CD14-positive monocyte (primary cell): ENCODE measurements at regions not wholly inside any gene's neighbourhood (a gene's known extent, or its start where the extent isn't known, plus 50 kb on each side); places are given as distances from the start of the nearest gene placed in this dataset.
"Not testable (repeated sequence)": the region's sequence is repeated elsewhere in the genome, so short reads cannot be mapped to it uniquely, and the experiment has no call there.

Source experiments
- DNase-seq, 3 donors: peaks; one replicate each; pipeline ENCODE4 v3.0.0-alpha.2; 2011 to 2022
- H2AFZ ChIP-seq: 2 replicates; pipeline ENCODE4 v1.6.0; 2012; ENCODE audit warnings: mild to moderate bottlenecking, low read depth, low read length, inconsistent platforms; ENCODE audit not compliant: insufficient read depth, poor library complexity, severe bottlenecking
- H3K27ac ChIP-seq, 2 donors: 1 replicate in 1 of 2; 2 replicates in 1 of 2; pipeline ENCODE4 v1.5.1; 2012 to 2013; ENCODE audit warnings: low read length in 2 of 2, control low read depth in 1 of 2, inconsistent platforms in 1 of 2, low read depth in 1 of 2, mild to moderate bottlenecking in 1 of 2
- H3K27me3 ChIP-seq, 2 donors: one replicate each; pipeline versions ENCODE4 v1.6.0 to v1.6.1; 2011 to 2013; ENCODE audit warnings: low read length in 2 of 2; ENCODE audit not compliant: control insufficient read depth in 2 of 2, insufficient read depth in 2 of 2
- H3K36me3 ChIP-seq, 2 donors: replicated peaks in 1 of 2; 1 replicate in 1 of 2; 2 replicates in 1 of 2; pipeline versions ENCODE4 v1.5.1 to v1.6.1; 2012 to 2013; ENCODE audit warnings: low read length in 2 of 2, control low read depth in 1 of 2, inconsistent platforms in 1 of 2, mild to moderate bottlenecking in 1 of 2; ENCODE audit not compliant: insufficient read depth in 2 of 2, control insufficient read depth in 1 of 2
- H3K4me1 ChIP-seq, 2 donors: 1 replicate in 1 of 2; 2 replicates in 1 of 2; pipeline versions ENCODE4 v1.5.1 to v1.6.1; 2012 to 2013; ENCODE audit warnings: low read length in 2 of 2, control low read depth in 1 of 2, inconsistent platforms in 1 of 2, mild to moderate bottlenecking in 1 of 2, moderate library complexity in 1 of 2; ENCODE audit not compliant: insufficient read depth in 2 of 2, control insufficient read depth in 1 of 2
- H3K4me2 ChIP-seq: replicated peaks from 2 replicates; pipeline ENCODE3; 2012; ENCODE audit warnings: low read length, moderate library complexity, mild to moderate bottlenecking; ENCODE audit not compliant: poor library complexity, severe bottlenecking; ENCODE audit errors: extremely low read depth
- H3K4me3 ChIP-seq, 3 experiments: fragments of 200-600 bp in 1 of 3; sonication (generic) in 1 of 3; replicated peaks in 1 of 3; 1 replicate in 2 of 3; 2 replicates in 1 of 3; pipeline ENCODE4 v1.5.1; 2011 to 2013; ENCODE audit warnings: low read length in 3 of 3, mild to moderate bottlenecking in 3 of 3, control low read depth in 2 of 3, low read depth in 2 of 3, inconsistent platforms in 1 of 3, moderate library complexity in 1 of 3
- H3K79me2 ChIP-seq: 2 replicates; pipeline ENCODE4 v1.6.0; 2012; ENCODE audit warnings: mild to moderate bottlenecking, control low read depth, inconsistent platforms, low read length, moderate library complexity; ENCODE audit not compliant: insufficient read depth
- H3K9ac ChIP-seq: 2 replicates; pipeline ENCODE4 v1.6.0; 2017; ENCODE audit warnings: low read length, mild to moderate bottlenecking; ENCODE audit not compliant: insufficient read depth, poor library complexity, severe bottlenecking
- H3K9me3 ChIP-seq, 2 donors: replicated peaks in 1 of 2; 1 replicate in 1 of 2; 2 replicates in 1 of 2; pipeline versions ENCODE4 v1.5.1 to v1.6.1; 2012 to 2013; ENCODE audit warnings: low read length in 2 of 2, control low read depth in 1 of 2; ENCODE audit not compliant: control insufficient read depth in 1 of 2, insufficient read depth in 1 of 2
- H4K20me1 ChIP-seq: 2 replicates; pipeline ENCODE4 v1.6.0; 2012; ENCODE audit warnings: mild to moderate bottlenecking, low read length, control low read depth, moderate library complexity; ENCODE audit not compliant: insufficient read depth
- H3K27ac Mint-ChIP-seq, 7 donors: one replicate each; pipeline ENCODE4 v1.8.0; 2020; ENCODE audit warnings: mild to moderate bottlenecking in 7 of 7, mixed read lengths in 7 of 7, moderate library complexity in 6 of 7, inconsistent platforms in 2 of 7
- H3K27me3 Mint-ChIP-seq, 3 donors: one replicate each; pipeline ENCODE4 v1.8.0; 2021 to 2022; ENCODE audit warnings: low read depth in 3 of 3, mild to moderate bottlenecking in 3 of 3, mixed read lengths in 3 of 3, moderate library complexity in 3 of 3, inconsistent platforms in 1 of 3
- H3K36me3 Mint-ChIP-seq, 2 donors: one replicate each; pipeline ENCODE4 v1.8.0; 2020; ENCODE audit warnings: mixed read lengths in 2 of 2, inconsistent platforms in 1 of 2, mild to moderate bottlenecking in 1 of 2
- H3K4me1 Mint-ChIP-seq: one replicate; pipeline ENCODE4 v1.8.0; 2020; ENCODE audit warnings: mild to moderate bottlenecking, mixed read lengths
- H3K4me3 Mint-ChIP-seq, 2 donors: one replicate each; pipeline ENCODE4 v1.8.0; 2020; ENCODE audit warnings: mild to moderate bottlenecking in 2 of 2, mixed read lengths in 2 of 2, moderate library complexity in 1 of 2
- H3K9me3 Mint-ChIP-seq, 7 donors: one replicate each; pipeline ENCODE4 v1.8.0; 2020 to 2022; ENCODE audit warnings: mixed read lengths in 7 of 7, mild to moderate bottlenecking in 6 of 7, moderate library complexity in 6 of 7, inconsistent platforms in 2 of 7
- WGBS: methylation state at CpG from one replicate; pipeline ENCODE4 v1.1.5; 2013; ENCODE audit warnings: missing lambda C conversion rate; ENCODE audit not compliant: insufficient coverage; 5-methylcytosine and 5-hydroxymethylcytosine counted together
- intact Hi-C, 2 donors: fragments of 100-400 bp; cut with micrococcal nuclease; formaldehyde crosslinking; loops; one replicate each; pipeline versions ENCODE4 v1.15.0 to v1.15.1; 2023
- TF ChIP-seq, protein P1 (sequence below): fragments of 200-600 bp; IDR thresholded peaks from one replicate; pipeline ENCODE4 v1.8.0; 2022; ENCODE audit warnings: antibody characterized with exemption, mild to moderate bottlenecking

DNA sequence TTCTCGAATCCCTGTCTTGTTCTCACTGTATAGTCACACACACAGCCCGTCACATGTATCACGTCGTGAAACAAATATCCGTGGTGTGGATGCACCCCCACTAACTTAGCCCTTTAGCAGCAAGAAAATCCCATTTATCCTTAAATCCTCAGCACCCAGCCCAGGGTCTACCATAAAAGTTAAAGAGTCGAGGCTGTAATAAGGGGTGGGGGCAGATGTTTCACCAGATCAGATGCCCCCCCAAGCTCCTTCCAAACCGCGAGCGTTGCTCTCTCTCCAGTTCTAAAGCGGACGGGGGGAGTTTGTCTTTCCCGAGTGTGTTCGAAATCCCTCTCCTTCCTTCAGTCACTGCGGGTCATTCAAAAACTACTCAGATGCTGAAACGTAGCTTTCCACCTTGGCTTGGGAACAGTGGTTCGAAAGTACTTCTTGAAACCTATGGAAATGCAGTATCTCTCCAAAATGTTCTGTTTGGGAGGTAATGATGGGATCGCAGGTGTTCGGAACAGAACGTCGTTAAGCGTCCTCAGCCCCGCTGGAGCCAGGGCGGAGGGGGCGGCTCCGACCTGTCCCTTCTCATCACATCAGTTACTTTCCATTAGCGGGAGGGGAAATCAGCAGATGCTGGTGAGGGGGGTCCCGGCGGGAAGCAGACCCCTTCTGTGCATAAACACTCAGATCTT lies 156.2 kb downstream of the BRD1 start:
- TF ChIP-seq, protein P1, sequence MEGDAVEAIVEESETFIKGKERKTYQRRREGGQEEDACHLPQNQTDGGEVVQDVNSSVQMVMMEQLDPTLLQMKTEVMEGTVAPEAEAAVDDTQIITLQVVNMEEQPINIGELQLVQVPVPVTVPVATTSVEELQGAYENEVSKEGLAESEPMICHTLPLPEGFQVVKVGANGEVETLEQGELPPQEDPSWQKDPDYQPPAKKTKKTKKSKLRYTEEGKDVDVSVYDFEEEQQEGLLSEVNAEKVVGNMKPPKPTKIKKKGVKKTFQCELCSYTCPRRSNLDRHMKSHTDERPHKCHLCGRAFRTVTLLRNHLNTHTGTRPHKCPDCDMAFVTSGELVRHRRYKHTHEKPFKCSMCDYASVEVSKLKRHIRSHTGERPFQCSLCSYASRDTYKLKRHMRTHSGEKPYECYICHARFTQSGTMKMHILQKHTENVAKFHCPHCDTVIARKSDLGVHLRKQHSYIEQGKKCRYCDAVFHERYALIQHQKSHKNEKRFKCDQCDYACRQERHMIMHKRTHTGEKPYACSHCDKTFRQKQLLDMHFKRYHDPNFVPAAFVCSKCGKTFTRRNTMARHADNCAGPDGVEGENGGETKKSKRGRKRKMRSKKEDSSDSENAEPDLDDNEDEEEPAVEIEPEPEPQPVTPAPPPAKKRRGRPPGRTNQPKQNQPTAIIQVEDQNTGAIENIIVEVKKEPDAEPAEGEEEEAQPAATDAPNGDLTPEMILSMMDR, result no peak

GRCh38 chr22:49670456-49671330 lies 157.0 kb downstream of the BRD1 start:
- no peaks in the 10 kb centered on the region for H3K79me2 ChIP-seq
- Mint-ChIP-seq H3K27me3 (peaks cover 44 to 66% (median 52%) of the 10 kb centered on the region in 3 donors), H3K9me3 (peaks cover 6 to 26% (median 16%) of the 10 kb centered on the region in 7 donors), H3K36me3 (peaks cover 5 to 12% of the 10 kb centered on the region in 2 donors), H3K27ac (no peak overlapping the region), H3K4me3 (peak overlapping the region; percentile 72 to 89), H3K4me1 (peaks cover 23% of the 10 kb centered on the region)
- H3K36me3 ChIP-seq, result no peaks in the 10 kb centered on the region
- H3K27ac ChIP-seq, result no peak overlapping the region
- under 1% methylated on average over 59 of the region's 69 CpGs for WGBS
- peaks cover 0 to 24% of the 10 kb centered on the region in 2 donors for H3K9me3 ChIP-seq
- H3K9ac ChIP-seq, result peak overlapping the region; percentile 27
- H3K4me2 ChIP-seq, result peak overlapping the region; percentile 75
- H2AFZ ChIP-seq, result peak overlapping the region; percentile 74
- peaks cover 28 to 43% of the 10 kb centered on the region in 2 donors for H3K27me3 ChIP-seq
- intact Hi-C loops, result no loop called here
- no peaks in the 10 kb centered on the region for H4K20me1 ChIP-seq
- H3K4me1 ChIP-seq, result peaks cover 14 to 21% of the 10 kb centered on the region in 2 donors
- DNase-seq, result peak; percentile 21 to 40 (median 23)
- peak overlapping the region; percentile 31 to 62 (median 33) for H3K4me3 ChIP-seq
- TF ChIP-seq, protein P1, result no peak

More for the DNA sequence above, 156.2 kb downstream of the BRD1 start:
- H3K27ac Mint-ChIP-seq, result no peak overlapping the region
- DNase-seq, result no peak
- H3K4me3 ChIP-seq, result peak overlapping the region in 2 of 3 experiments; percentile 33 to 62
- peaks cover 5 to 12% of the 10 kb centered on the region in 2 donors for H3K36me3 Mint-ChIP-seq
- WGBS, result 7% methylated on average over 5 of the region's 28 CpGs
- H3K4me1 ChIP-seq, result peaks cover 14 to 19% of the 10 kb centered on the region in 2 donors
- H4K20me1 ChIP-seq, result no peaks in the 10 kb centered on the region
- peak overlapping the region; percentile 75 for H3K4me2 ChIP-seq
- H3K9ac ChIP-seq, result no peak overlapping the region
- H3K27ac ChIP-seq, result no peak overlapping the region
- H3K79me2 ChIP-seq, result no peaks in the 10 kb centered on the region
- H3K4me3 Mint-ChIP-seq, result peak overlapping the region; percentile 72 to 89
- H3K27me3 ChIP-seq, result peaks cover 28 to 43% of the 10 kb centered on the region in 2 donors
- H3K9me3 ChIP-seq, result peaks cover 0 to 24% of the 10 kb centered on the region in 2 donors
- no peaks in the 10 kb centered on the region for H3K36me3 ChIP-seq
- intact Hi-C loops, result no loop called here
- peak overlapping the region; percentile 74 for H2AFZ ChIP-seq
- H3K27me3 Mint-ChIP-seq, result peaks cover 42 to 64% (median 52%) of the 10 kb centered on the region in 3 donors
- peaks cover 6 to 24% (median 16%) of the 10 kb centered on the region in 7 donors for H3K9me3 Mint-ChIP-seq
- H3K4me1 Mint-ChIP-seq, result peaks cover 19% of the 10 kb centered on the region

DNA sequence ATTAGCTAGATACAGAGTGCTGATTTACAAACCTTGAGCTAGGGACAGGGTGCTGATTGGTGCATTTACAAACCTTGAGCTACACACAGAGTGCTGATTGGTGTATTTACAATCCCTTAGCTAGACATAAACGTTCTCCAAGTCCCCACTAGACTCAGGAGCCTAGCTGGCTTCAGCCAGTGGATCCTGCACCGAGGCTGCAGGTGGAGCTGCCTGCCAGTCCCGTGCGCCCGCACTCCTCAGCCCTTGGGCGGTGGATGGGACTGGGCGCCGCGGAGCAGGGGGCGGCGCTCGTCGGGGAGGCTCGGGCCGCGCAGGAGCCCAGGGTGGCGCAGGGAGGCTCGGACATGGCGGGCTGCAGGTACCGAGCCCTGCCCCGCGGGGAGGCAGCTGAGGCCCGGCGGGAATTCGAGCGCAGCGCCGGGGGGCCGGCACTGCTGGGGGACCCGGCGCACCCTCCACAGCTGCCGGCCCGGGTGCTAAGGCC lies 157.7 kb downstream of the BRD1 start:
- H3K79me2 ChIP-seq, H3K36me3 ChIP-seq, H3K9ac ChIP-seq, H3K27ac Mint-ChIP-seq, intact Hi-C loops, DNase-seq, H3K27ac ChIP-seq, H2AFZ ChIP-seq, H4K20me1 ChIP-seq: not testable (repeated sequence)
- H3K4me3 ChIP-seq, result peak overlapping the region in 1 of 3 experiments; percentile 62
- peaks cover 0 to 24% of the 10 kb centered on the region in 2 donors for H3K9me3 ChIP-seq
- Mint-ChIP-seq H3K4me1 (peaks cover 23% of the 10 kb centered on the region), H3K27me3 (peaks cover 44 to 67% (median 49%) of the 10 kb centered on the region in 3 donors), H3K9me3 (peaks cover 6 to 26% (median 16%) of the 10 kb centered on the region in 7 donors), H3K36me3 (peaks cover 5 to 12% of the 10 kb centered on the region in 2 donors), H3K4me3 (peak overlapping the region; percentile 39 to 62)
- peak overlapping the region; percentile 75 for H3K4me2 ChIP-seq
- WGBS, result under 1% methylated on average over 33 of the region's 33 CpGs
- H3K27me3 ChIP-seq, result peaks cover 28 to 43% of the 10 kb centered on the region in 2 donors
- H3K4me1 ChIP-seq, result peaks cover 14 to 21% of the 10 kb centered on the region in 2 donors
